HG03108 (cell line): ENCODE measurements at regions not wholly inside any gene's neighbourhood (a gene's known extent, or its start where the extent isn't known, plus 50 kb on each side); places are given as distances from the start of the nearest gene placed in this dataset.
A peak's percentile ranks its signal among the peaks of the same experiment; 100 is the strongest.
"Not testable (repeated sequence)": the region's sequence is repeated elsewhere in the genome, so short reads cannot be mapped to it uniquely, and the experiment has no call there.

ENCODE experiments used
- ATAC-seq: cut with Tn5 transposase; IDR thresholded peaks from one replicate; pipeline ENCODE4 v1.9.1; 2021; ENCODE audit warnings: moderate library complexity; ENCODE audit not compliant: unreplicated experiment

DNA sequence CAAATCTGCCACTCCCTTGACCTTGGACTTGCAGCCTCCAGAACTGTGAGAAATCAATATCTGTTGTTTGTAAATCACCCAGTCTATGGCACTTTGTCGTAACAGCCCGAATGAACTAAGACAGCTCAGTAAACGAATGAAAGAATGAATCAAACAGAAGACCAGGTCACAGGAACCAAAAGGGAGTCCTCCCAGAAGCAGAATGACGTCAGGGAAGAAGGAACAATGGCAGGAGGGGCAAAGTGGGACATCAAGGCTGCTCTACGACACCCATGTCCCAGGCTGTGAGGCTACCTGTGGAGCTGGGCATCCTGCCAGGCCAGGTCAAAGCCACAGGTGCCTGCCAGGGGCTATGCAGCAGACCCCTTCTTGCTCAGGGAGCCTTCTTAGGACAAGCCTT, 267.2 kb upstream of the PFKP start:
- ATAC-seq = no peak

DNA sequence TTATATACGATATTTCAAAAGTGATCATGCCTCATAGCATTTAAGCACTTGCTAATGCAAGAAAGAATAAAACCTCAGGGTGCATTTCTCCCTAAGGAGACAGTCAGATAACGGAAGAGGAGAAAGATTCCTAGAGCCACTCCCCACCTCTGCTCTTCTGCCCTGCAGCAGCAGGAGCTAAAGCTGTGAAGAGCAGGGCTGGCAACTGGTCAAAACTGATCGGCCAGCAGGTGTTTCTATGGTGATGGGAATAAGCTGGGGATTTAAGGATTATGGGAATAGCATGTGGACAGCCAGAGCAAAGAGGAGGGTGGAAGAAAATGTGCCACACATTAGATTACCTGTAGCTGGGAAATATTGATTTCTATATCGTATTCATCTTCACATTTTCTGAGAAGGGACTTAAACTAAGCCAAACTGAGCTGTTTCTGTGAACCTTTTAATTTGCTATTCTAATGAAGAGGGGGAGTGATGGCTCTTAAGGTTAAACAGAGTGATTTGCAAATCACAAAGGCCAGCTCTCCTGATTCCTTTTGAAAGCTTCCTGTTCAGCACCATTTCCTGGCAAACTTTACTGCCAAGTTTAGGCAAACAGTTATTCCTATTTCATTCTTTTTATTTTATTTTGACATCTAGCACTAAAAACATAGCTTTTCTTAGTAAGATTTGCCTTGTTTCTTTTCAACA, 268.9 kb upstream of the PFKP start:
- ATAC-seq = no peak

DNA sequence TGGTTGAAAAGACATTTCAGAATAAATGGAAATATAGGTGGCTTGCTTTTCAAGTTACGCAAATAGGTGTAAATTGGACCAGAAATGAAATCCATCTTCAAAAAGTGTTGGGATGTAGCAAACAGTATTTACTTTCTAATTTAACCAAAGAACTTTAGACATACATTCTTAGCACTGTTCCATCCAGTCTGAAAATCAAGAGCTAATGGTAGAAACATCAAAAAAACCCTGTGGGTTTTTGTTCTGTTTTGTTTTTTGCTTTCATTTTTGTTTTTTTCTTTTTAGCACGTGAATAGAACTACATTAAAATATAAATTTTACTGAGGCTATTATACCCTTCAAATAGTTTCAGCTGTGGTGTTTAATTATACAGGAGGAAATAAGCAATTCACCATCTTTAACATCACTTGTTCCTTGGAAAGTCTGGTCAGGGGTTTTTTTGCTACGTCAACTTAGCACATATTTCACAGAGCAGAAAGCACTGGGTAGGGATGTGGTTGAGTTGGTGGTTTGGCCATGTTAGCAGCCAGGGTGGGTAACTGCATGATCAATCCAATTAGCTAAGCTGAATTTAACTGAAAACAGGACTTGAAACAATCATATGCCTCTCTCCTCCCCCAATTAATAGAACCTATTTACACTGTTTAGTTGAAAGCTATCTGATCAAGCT, 275.4 kb upstream of the PFKP start:
- peak; percentile 85 for ATAC-seq

DNA sequence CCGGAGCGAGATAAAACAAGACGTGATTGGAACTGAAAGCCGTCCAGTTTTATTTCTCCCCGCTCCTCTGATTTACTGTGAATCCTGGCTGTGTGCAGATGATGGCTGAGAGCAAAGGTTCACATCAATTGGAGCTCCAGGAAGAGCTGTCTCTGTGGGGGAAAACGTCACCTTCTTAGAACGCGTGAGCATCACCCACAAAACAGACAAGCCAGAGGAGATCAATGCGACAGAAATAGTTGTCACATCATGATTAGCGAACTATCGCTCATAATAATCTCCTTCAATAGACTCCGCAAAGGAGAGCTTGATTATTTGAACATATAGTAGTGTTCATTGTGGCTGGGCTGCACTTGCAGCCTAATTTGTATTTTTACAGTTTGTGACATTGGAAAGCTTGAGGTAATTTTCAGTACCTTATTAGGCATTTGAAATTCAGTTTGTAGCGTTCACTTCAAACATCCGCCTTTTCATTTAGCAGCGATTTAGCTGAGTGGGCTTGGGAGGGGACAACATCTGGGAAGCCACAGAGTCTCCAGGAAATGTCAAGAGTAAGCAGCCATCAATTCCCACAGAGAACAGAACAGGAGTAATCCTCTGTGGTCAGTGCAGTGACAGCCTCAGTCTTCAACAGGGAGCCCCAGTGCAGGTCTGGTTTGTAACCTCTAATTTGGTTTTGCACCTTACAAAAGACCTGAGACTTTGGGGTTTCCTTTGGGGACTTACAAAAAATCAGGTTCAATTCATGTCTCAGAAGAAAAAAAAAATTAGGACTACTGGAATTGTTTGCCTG, 276.8 kb upstream of the PFKP start:
- ATAC-seq = no peak

DNA sequence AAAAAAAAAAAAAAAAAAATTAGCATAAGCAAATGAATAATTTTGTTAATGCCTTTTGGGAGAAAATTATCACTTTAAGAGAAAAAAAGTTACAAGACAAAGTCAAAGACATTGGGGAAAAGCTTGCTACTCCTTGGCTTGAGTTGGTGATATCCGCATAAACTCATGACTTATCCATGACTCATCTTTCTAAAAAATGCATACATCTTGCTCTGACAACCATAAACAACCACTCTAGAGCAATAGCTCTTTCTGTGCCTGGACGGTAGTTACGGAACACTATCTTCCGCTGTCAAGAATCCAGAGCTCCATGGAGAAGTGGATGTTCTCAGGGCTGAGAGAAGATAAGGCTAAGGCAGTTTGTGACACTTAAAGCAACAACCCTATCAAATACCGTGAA, 281.1 kb upstream of the PFKP start:
- ATAC-seq = no peak

DNA sequence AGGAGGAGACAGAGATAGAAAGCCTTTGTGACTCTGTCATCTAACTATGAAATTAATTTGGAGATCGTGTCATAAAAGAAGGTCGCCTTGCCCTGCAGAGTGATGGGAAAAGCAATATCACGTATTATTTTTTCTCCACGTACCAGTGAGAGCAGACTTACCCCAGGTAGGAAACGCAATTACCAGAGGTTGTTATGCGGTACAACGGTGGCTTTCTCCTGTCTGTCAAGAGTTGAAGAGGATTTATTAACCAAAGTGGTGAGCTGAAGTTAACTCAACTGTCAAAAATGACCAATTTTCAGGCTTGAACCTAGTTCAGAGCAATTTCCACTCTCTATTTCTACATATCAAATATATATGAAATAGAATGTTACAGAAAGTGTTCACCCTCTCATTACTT, 282.6 kb upstream of the PFKP start:
- no peak for ATAC-seq

DNA sequence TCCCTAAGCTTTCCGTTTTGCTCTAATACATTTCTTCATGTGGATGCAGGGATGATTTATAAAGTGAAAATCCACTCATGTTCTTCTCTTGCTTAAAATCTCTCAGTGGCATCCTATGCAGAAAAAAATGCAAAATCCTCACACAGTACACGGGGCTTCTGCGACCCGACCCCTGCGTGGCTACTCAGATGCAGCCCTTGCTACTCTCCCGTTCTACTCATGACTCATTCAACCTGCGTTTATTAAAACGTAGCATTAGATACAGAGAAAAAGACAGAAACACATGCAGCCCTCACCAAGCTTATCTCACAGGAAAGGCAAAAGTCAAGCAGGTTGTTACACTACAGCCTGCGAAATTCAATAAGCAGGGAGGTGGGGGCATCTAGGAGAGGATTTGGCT, 284.4 kb upstream of the PFKP start:
- ATAC-seq = no peak

DNA sequence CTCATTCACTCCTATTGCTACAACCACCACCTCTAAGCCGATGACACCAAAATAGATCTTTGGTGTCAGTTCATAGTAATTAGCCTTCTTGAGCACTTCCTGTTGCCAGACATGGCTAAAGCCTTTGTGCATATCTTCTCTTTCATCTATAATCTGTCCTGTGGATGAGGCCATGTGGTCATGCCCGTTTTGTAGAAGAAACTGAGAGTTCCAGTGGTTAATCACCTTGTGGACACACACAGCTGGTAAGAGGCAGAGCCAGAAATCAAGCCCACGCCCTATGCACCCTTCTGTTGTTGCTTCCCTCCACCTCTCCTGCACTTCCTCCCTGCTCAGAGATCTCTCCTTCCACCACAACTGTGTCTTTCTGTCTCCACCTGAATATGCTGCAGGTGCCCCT, 285.1 kb upstream of the PFKP start:
- ATAC-seq = no peak

DNA sequence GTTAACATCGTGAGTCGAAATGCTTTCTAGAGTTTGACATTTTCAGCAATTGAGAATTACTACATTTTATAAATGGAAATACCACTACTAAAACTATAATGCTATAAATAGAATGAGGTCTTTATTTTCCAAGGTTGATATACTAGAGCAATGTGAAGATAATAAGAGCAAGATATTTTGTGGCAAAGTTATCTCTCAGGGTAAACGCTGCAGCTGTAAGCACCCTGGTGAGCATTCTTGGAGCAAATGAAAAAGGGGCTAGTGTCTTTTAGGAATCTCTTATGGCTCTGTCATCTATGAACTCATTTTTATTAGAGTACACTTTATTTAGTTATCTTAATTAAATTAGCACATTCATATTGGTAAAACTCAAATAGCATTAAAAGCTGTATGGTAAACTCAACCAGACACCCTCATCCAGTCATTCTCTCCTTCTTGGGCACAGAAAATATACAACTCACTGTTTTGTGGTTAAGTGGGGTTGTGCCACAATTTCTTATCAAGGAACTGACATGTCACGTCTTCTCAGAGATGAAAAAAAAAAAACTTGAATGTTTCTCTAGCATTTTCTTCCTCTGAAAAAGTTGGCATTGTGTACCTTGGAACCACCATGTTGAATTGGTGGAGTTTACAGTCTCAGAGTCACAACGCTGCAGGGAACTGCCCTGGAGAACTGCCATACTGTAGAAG, 289.5 kb upstream of the PFKP start:
- ATAC-seq = no peak

DNA sequence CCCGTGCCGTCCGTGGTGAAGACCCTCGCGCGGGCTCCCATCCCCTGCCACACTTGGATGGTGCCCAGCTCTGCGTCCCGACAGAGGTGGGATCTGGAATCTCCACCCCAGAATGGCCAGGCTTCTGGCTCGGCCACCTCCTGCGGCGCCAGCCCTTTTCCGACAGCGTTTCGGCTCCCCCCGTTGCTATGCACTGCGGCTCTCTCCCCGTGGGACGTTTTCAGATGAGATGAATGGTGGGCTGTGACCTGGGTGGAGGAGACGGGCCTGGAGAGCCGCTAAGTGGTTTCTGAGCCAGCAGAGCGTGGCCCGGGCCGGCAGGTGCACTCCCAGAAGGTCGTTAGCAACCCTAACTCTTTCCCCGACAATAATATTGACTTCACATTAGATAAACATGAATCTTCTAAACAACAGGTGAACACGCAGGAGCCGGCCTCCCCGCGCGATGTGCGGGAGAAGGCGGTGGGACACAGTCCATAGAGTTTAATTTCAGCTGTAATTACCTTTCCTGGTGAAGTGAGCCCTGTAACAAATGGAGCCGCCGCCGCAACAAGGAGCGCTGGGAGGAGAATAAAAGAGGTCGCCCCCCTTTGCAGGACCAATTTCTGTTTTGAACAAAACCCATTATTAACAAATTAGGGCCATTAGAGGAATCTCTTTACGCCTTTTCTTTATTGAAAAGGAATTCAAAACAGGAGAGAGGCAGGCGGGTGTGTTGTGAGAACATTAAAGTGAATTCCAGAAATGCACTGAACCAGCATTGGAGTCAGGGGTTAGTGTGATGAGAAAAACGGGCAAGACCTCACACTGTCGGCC, 294.3 kb upstream of the PFKP start:
- ATAC-seq = no peak

DNA sequence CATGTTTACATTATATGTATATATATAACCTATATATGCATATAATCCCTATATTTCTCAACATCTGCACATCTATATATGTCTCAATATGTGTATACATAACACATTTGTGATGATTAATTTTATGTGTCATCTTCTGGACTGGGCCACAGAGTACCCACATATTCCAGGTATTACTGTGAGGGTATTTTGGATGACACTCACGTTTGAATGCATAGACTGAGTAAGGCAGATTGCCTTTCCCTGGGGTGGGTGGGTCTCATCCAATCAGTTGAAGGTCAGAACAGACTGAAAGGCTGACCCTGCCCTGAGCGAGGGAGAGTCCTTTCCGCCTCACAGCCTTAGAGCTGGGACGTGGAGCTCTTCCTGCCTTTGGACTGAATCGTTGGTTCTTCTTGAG, 295.2 kb upstream of the PFKP start:
- ATAC-seq = no peak

DNA sequence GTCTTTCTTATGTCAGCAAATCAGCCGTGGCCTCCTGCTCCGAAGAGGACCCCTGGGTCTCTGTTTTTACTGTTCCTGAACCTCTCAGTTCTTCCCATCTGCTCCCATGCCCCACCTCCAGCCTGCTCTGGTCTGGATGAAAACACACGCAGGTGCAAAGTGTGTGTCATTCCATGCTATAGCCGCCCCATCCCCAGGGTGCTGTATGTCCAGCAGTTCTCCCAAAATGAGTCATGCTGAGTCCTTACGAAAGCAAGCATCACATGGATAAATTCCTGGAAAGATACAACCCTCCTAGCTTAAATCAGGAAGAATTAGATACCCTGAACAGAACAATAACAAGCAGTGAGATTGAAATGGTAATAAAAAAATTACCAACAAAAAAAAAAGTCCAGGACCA, 300.1 kb upstream of the PFKP start:
- ATAC-seq = not testable (repeated sequence)

DNA sequence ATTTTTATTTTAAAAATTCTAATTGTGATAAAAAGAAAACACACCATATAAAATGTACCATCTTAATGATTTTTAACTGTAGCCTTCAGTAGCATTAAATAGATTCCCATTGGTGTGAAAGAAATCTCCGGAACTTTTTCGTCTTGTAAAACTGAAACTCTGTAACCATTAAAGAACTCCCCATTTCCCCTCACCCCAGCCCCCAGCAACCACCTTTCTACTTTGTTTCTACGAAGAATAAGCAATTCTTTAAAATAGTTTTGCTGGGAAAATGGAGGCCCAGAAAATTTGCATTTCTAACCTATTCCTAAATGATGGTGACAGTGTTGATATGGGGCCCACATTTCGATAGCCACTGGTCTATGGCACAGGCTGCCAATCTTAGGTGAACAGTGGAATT, 305.4 kb upstream of the PFKP start:
- no peak for ATAC-seq

DNA sequence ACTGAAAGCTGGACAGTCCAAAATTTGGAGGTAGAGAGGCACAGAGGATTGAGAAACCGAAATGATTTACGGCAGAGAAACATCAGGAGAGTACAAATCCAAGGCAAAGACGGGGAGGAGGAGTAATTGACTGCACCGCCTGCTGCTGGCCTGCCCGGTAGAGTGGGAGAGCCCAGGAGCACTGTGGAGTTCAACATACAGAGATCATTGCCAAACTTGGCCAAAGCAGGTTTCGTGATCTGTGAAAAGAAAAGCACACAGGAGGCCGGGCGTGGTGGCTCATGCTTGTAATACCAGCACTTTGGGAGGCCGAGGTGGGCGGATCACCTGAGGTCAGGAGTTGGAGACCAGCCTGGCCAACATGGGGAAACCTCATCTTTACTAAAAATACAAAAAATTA, 306.0 kb upstream of the PFKP start:
- no peak for ATAC-seq

DNA sequence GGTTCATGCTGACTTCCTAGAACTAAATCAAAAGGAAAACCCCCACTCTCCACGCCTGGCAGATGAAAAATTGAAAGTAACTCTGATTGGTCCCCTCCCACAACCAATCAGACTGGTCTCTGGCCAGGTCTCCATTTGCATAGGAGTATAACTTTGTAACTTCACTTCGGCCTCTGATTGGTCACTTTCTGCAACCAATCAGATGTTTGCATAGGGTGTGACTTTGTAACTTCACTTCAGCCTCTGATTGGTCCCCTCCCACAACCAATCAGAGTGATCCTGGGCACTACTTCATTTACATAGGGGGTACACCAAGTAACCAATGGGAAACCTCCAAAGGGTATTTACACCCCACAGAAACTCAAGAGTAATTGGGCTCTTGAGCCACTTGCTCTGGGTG, 306.6 kb upstream of the PFKP start:
- no peak for ATAC-seq

DNA sequence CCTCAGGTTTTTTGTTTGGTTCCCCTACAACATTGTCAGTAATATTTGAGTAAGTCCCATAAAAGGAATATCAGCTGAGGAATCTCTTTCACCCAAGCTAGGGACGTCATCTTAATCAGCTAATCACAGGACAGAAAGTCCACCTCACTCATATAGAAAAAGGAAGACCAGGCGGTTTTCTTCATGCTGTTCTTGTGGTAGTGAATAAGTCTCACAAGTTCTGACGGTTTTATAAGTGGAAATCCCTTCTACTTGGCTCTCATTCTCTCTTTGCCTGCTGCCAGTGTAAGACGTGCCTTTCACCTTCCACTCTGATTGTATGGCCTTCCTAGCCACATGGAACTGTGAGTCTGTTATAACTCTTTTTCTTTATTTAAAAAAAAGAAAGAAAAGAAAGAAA, 308.1 kb upstream of the PFKP start:
- ATAC-seq = no peak

DNA sequence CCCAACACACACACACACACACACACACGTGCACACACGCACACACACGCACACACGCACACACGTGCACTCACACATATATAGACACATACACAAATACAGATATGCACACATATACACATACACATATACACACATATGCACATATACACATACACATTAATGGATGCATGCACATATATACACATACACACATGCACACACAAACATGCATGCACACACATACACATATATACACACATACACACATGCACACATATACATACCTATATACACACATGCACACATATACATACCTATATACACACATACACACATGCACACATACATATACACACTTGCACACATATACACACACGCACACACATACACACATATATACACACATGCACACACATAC, 312.4 kb upstream of the PFKP start:
- ATAC-seq = no peak

DNA sequence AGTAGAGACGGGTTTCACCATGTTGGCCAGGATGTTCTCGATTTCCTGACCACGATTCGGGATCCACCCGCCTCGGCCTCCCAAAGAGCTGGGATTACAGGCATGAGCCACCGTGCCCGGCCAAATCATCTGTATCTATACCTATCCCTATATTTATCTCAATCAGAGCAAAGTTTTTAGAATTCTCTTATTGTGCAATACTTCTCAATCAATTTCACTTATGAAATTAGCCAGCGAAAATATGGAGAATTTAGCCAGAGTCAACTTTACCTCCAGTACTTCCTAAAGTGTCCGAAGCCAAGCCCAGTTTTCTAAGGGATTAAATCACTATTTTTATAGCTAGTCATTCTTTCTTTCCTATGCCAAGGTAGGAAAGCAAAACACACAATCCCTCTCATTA, 319.1 kb upstream of the PFKP start:
- no peak for ATAC-seq

DNA sequence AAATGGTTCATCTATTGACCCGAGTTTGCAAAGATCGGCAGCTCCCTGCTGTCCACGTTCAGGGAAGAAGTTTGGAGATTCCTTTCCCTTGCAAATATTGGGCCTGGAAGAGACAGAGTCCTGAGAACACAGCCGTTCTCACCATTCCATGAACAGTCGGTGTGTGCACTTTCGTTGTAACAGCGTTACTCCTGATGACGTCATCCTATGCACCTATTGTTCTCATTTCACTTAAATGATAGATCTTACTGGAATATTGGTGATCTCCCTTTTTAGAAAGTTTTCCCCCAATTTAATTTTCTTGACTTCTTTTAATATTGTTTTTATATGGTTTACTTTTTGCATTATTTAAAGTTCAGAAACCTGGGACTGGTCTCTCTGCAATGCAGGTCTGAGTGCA, 320.7 kb upstream of the PFKP start:
- ATAC-seq = no peak

DNA sequence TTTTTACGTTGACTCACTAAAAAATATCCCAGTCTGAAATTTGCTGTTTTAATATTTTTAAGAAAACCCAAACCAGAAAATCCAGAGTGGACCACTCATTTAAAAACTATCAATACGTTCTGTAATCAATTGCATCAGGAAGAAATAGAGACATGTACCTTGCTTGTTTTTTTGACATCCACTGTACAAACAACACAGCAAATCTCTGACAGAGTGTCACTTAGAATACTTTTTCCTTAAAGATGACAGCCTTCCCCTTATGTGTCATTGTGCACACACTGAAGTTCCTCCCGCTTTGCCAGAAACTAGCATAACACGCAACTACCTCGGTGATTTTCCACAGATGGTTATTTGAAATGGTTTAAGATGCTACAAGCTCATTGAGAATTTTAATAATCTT, 321.7 kb upstream of the PFKP start:
- no peak for ATAC-seq
